ENCODE measurements at regions not wholly inside any gene's neighbourhood (a gene's known extent, or its start where the extent isn't known, plus 50 kb on each side); places are given as distances from the start of the nearest gene placed in this dataset.

DNA sequence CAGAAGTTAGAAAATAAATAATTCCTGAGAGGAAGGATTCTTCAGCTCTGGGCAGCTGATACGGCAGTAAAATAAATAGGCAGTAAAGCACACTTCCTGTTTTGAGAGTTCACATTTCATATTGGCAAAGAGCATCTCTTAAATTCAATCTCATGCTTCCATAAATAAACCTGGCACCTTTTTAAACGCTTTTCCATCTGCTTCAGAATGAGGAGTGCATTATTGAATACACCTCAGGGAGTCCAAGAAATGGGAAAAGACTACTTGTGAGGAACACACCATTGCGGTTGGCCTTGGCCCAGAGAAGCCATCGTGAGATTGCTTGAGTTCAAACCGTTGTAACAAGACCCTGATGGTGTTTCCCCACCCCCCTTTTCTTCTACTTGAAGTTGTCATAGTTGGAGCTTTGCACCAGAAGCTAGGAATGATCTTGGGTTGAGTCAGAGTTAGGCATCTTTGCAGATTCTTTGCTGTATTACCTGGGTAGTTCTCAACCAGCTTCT is 123.9 kb downstream of the RDH14 start (continued):
- TF ChIP-seq, protein P1, sequence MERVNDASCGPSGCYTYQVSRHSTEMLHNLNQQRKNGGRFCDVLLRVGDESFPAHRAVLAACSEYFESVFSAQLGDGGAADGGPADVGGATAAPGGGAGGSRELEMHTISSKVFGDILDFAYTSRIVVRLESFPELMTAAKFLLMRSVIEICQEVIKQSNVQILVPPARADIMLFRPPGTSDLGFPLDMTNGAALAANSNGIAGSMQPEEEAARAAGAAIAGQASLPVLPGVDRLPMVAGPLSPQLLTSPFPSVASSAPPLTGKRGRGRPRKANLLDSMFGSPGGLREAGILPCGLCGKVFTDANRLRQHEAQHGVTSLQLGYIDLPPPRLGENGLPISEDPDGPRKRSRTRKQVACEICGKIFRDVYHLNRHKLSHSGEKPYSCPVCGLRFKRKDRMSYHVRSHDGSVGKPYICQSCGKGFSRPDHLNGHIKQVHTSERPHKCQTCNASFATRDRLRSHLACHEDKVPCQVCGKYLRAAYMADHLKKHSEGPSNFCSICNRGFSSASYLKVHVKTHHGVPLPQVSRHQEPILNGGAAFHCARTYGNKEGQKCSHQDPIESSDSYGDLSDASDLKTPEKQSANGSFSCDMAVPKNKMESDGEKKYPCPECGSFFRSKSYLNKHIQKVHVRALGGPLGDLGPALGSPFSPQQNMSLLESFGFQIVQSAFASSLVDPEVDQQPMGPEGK (CRISPR knock-in tag; IDR thresholded peaks at IDR 0.05; ENCODE audit: borderline replicate concordance) = no peak
- TF ChIP-seq ZC3H10 (CRISPR knock-in tag; IDR thresholded peaks at IDR 0.05) (no peak), ZNF70 (CRISPR knock-in tag; IDR thresholded peaks at IDR 0.05) (no peak)
- TF ChIP-seq, protein P2, sequence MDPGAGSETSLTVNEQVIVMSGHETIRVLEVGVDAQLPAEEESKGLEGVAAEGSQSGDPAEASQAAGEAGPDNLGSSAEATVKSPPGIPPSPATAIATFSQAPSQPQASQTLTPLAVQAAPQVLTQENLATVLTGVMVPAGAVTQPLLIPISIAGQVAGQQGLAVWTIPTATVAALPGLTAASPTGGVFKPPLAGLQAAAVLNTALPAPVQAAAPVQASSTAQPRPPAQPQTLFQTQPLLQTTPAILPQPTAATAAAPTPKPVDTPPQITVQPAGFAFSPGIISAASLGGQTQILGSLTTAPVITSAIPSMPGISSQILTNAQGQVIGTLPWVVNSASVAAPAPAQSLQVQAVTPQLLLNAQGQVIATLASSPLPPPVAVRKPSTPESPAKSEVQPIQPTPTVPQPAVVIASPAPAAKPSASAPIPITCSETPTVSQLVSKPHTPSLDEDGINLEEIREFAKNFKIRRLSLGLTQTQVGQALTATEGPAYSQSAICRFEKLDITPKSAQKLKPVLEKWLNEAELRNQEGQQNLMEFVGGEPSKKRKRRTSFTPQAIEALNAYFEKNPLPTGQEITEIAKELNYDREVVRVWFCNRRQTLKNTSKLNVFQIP (CRISPR knock-in tag; IDR thresholded peaks at IDR 0.05; ENCODE audit: borderline replicate concordance, low read depth) = no peak

DNA sequence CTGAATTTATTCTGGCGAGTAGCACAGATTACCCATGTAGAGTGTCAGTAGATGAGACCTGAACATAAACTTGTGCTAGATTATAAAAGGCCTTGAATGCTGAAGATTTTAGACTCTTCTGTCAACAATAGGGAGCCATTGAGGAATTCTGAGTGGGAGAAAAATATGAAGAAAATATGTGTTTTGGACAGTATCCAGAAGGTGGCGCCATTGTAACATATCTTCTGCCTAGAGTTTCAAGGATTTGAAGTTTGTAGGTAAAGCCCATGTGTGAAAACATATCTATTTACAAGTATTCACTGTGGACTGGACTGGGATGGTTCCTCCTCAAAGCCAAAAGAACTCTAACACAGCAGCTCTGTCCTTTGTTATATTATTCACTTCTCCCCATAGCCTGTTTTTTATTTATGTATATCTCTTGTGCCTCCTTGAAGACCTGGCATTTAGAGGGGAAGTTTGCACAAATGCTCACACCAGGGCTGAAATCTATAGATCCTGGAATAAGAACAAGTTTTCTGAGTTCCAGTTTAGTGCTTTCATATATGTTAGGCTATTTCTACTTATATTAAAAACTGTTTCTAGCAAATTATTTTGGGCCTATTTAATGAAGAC is 124.9 kb downstream of the RDH14 start:
- TF ChIP-seq ZFP30 (CRISPR knock-in tag; IDR thresholded peaks at IDR 0.05) (no peak), SNAI2 (CRISPR knock-in tag; IDR thresholded peaks at IDR 0.05) (no peak), CSDC2 (CRISPR knock-in tag; IDR thresholded peaks at IDR 0.05) (no peak), ZNF70 (CRISPR knock-in tag; IDR thresholded peaks at IDR 0.05) (no peak), ZC3H10 (CRISPR knock-in tag; IDR thresholded peaks at IDR 0.05) (no peak), ISL1 (CRISPR knock-in tag; IDR thresholded peaks at IDR 0.05) (no peak)
- TF ChIP-seq, protein P1 (CRISPR knock-in tag; IDR thresholded peaks at IDR 0.05; ENCODE audit: borderline replicate concordance) = no peak
- peak; percentile 72 for ATAC-seq

DNA sequence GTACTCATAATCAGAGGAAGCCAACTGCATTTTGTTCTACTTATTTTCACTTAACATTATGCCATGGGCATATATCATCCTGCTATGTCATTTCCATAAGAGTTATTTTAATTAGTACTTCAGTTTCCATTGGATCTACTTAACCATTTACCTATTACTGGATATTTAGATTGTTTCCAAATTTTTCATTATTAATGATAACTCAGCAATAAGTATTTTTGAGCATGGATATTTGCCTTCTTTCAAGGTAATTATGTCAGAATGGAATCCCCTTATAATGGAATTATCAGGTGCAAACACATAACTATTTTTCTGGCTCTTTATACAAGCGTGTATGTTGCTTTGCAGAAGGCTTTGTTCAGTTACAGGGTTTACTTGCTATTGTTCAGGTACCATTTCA is 126.6 kb downstream of the RDH14 start:
- no peak for TF ChIP-seq CSDC2 (CRISPR knock-in tag; IDR thresholded peaks at IDR 0.05)
- TF ChIP-seq, protein P3, sequence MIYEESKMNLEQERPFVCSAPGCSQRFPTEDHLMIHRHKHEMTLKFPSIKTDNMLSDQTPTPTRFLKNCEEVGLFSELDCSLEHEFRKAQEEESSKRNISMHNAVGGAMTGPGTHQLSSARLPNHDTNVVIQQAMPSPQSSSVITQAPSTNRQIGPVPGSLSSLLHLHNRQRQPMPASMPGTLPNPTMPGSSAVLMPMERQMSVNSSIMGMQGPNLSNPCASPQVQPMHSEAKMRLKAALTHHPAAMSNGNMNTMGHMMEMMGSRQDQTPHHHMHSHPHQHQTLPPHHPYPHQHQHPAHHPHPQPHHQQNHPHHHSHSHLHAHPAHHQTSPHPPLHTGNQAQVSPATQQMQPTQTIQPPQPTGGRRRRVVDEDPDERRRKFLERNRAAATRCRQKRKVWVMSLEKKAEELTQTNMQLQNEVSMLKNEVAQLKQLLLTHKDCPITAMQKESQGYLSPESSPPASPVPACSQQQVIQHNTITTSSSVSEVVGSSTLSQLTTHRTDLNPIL (CRISPR knock-in tag; IDR thresholded peaks at IDR 0.05; ENCODE audit: low read depth) = no peak
- no peak for TF ChIP-seq TCF4 (CRISPR knock-in tag; IDR thresholded peaks at IDR 0.05; ENCODE audit: borderline replicate concordance)
- no peak for TF ChIP-seq PPARA (CRISPR knock-in tag; IDR thresholded peaks at IDR 0.05; ENCODE audit: borderline replicate concordance)
- no peak for TF ChIP-seq TOX (CRISPR knock-in tag; IDR thresholded peaks at IDR 0.05; ENCODE audit: borderline replicate concordance)
- TF ChIP-seq, protein P2 (CRISPR knock-in tag; IDR thresholded peaks at IDR 0.05; ENCODE audit: borderline replicate concordance, low read depth) = no peak
- TF ChIP-seq GLIS3 (CRISPR knock-in tag; IDR thresholded peaks at IDR 0.05) = no peak
- no peak for TF ChIP-seq ZNF70 (CRISPR knock-in tag; IDR thresholded peaks at IDR 0.05)
- no peak for TF ChIP-seq ZFP30 (CRISPR knock-in tag; IDR thresholded peaks at IDR 0.05)
- TF ChIP-seq RARB (CRISPR knock-in tag; IDR thresholded peaks at IDR 0.05) = no peak
- TF ChIP-seq ZC3H10 (CRISPR knock-in tag; IDR thresholded peaks at IDR 0.05) = no peak
- TF ChIP-seq BACH2 (CRISPR knock-in tag; IDR thresholded peaks at IDR 0.05; ENCODE audit: borderline replicate concordance) = no peak
- no peak for ATAC-seq

DNA sequence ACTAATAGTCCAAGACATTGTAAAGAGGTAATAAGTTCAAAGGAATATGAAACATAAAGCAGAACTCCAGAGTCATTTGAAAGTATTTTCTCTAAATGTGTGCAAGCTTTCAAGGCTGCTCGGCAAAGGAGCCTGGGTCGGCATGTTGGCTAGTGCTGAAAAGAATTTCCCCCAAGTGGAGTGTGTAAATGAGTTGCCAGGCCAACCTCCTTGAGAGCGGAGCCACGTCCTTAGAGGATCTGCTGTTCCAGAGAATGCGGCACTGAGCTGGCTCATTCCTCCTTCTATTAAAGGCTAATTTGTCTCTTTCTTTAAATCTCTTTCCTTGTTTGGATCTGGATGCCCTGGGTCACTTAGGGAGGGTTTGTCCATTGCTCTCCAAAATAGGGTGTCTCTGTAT is 127.5 kb downstream of the RDH14 start:
- TF ChIP-seq GLIS3 (CRISPR knock-in tag; IDR thresholded peaks at IDR 0.05) (no peak), ZC3H10 (CRISPR knock-in tag; IDR thresholded peaks at IDR 0.05) (no peak), ZNF8 (CRISPR knock-in tag; IDR thresholded peaks at IDR 0.05) (no peak), TOX (CRISPR knock-in tag; IDR thresholded peaks at IDR 0.05; ENCODE audit: borderline replicate concordance) (no peak)

More for the DNA sequence above, 127.5 kb downstream of the RDH14 start:
- peak; percentile 44; the same call in 1 of the 3 replicates for ATAC-seq
